Hematopoietic multipotent progenitor cell treated with erythropoietin and hydrocortisone succinate and interleukin-3 and kit ligand, for 4 days (in vitro differentiated cells): ENCODE measurements at regions not wholly inside any gene's neighbourhood (a gene's known extent, or its start where the extent isn't known, plus 50 kb on each side); places are given as distances from the start of the nearest gene placed in this dataset.
"Not testable (repeated sequence)": the region's sequence is repeated elsewhere in the genome, so short reads cannot be mapped to it uniquely, and the experiment has no call there.

Source experiments
- DNase-seq: peaks from one replicate; pipeline ENCODE4 v3.0.0-alpha.2; 2015

GRCh38 chr1:217921126-217921904 is 290.2 kb downstream of the SPATA17 start:
- DNase-seq: no peak

- DNase-seq: no peak
These were observed 293.8 kb downstream of the SPATA17 start for GRCh38 chr1:217924924-217925323.

- no peak for DNase-seq
These were observed 298.2 kb downstream of the SPATA17 start for GRCh38 chr1:217929213-217929885.

GRCh38 chr1:217943361-217943760 is 312.2 kb downstream of the SPATA17 start:
- DNase-seq: no peak

- DNase-seq: no peak
These were observed 313.4 kb downstream of the SPATA17 start for GRCh38 chr1:217944550-217944949.

GRCh38 chr1:217946511-217946910 is 315.4 kb downstream of the SPATA17 start:
- DNase-seq: no peak

GRCh38 chr1:217948741-217949140 is 317.6 kb downstream of the SPATA17 start:
- DNase-seq: no peak

GRCh38 chr1:217953330-217953729 is 322.2 kb downstream of the SPATA17 start:
- DNase-seq: no peak

GRCh38 chr1:217953922-217954321 is 322.8 kb downstream of the SPATA17 start:
- no peak for DNase-seq

GRCh38 chr1:217955723-217956122 is 324.6 kb downstream of the SPATA17 start:
- DNase-seq: no peak

- DNase-seq: no peak
These were observed 319.8 kb upstream of the RRP15 start for GRCh38 chr1:217965156-217965786.

GRCh38 chr1:217968085-217968484 is 317.0 kb upstream of the RRP15 start:
- DNase-seq: no peak

GRCh38 chr1:217969428-217969827 is 315.7 kb upstream of the RRP15 start:
- DNase-seq: no peak

GRCh38 chr1:217977943-217978342 is 307.1 kb upstream of the RRP15 start:
- DNase-seq: no peak

- DNase-seq: no peak
These were observed 303.7 kb upstream of the RRP15 start for GRCh38 chr1:217981430-217981829.

GRCh38 chr1:217982331-217983050 is 302.6 kb upstream of the RRP15 start:
- no peak for DNase-seq

- no peak for DNase-seq
These were observed 302.1 kb upstream of the RRP15 start for GRCh38 chr1:217983051-217983375.

GRCh38 chr1:217985641-217986040 is 299.5 kb upstream of the RRP15 start:
- DNase-seq: no peak

GRCh38 chr1:217989510-217989909 is 295.6 kb upstream of the RRP15 start:
- DNase-seq: no peak

GRCh38 chr1:217993439-217993838 is 291.7 kb upstream of the RRP15 start:
- no peak for DNase-seq

- not testable (repeated sequence) for DNase-seq
These were observed 276.8 kb upstream of the RRP15 start for GRCh38 chr1:218008296-218008695.

GRCh38 chr1:218015106-218015505 is 270.0 kb upstream of the RRP15 start:
- DNase-seq: not testable (repeated sequence)

- no peak for DNase-seq
These were observed 260.8 kb upstream of the RRP15 start for GRCh38 chr1:218024211-218024720.
